ENCODE measurements at regions not wholly inside any gene's neighbourhood (a gene's known extent, or its start where the extent isn't known, plus 50 kb on each side); places are given as distances from the start of the nearest gene placed in this dataset.

GRCh38 chr5:105836887-105837286, 1833.8 kb downstream of the EFNA5 start:
- Histone ChIP-seq H3K27me3 (no peaks in the 10 kb centered on the region), H3K4me3 (no peak overlapping the region), H3K36me3 (no peaks in the 10 kb centered on the region), H3K9me3 (peaks cover 4% of the 10 kb centered on the region; the same call in 1 of the 2 replicates)
- no peak for DNase-seq

GRCh38 chr5:105836268-105836667, 1834.5 kb downstream of the EFNA5 start:
- Histone ChIP-seq H3K27me3 (no peaks in the 10 kb centered on the region), H3K36me3 (no peaks in the 10 kb centered on the region), H3K9me3 (peaks cover 4% of the 10 kb centered on the region; the same call in 1 of the 2 replicates), H3K4me3 (no peak overlapping the region)
- DNase-seq: no peak

GRCh38 chr5:105828821-105829220, 1841.9 kb downstream of the EFNA5 start:
- H3K9me3 ChIP-seq: no peaks in the 10 kb centered on the region
- H3K4me3 ChIP-seq: no peak overlapping the region
- no peaks in the 10 kb centered on the region for H3K36me3 ChIP-seq
- H3K27me3 ChIP-seq: no peaks in the 10 kb centered on the region
- DNase-seq: no peak

- H3K9me3 ChIP-seq: no peaks in the 10 kb centered on the region
- DNase-seq: no peak
- no peak overlapping the region for H3K4me3 ChIP-seq
- H3K36me3 ChIP-seq: no peaks in the 10 kb centered on the region
- no peaks in the 10 kb centered on the region for H3K27me3 ChIP-seq
These were observed 1848.9 kb downstream of the EFNA5 start for GRCh38 chr5:105821800-105822199.

- Histone ChIP-seq H3K27me3 (no peaks in the 10 kb centered on the region), H3K9me3 (no peaks in the 10 kb centered on the region), H3K4me3 (no peak overlapping the region), H3K36me3 (no peaks in the 10 kb centered on the region)
- DNase-seq: no peak
These were observed 1852.8 kb downstream of the EFNA5 start for GRCh38 chr5:105817914-105818313.

- H3K36me3 ChIP-seq: no peaks in the 10 kb centered on the region
- H3K4me3 ChIP-seq: no peak overlapping the region
- DNase-seq: no peak
- H3K27me3 ChIP-seq: no peaks in the 10 kb centered on the region
- no peaks in the 10 kb centered on the region for H3K9me3 ChIP-seq
These were observed 1853.3 kb downstream of the EFNA5 start for GRCh38 chr5:105817416-105817815.

GRCh38 chr5:105816961-105817360, 1853.8 kb downstream of the EFNA5 start:
- H3K36me3 ChIP-seq: no peaks in the 10 kb centered on the region
- no peaks in the 10 kb centered on the region for H3K9me3 ChIP-seq
- no peak for DNase-seq
- no peak overlapping the region for H3K4me3 ChIP-seq
- H3K27me3 ChIP-seq: no peaks in the 10 kb centered on the region

GRCh38 chr5:105812304-105812703, 1858.4 kb downstream of the EFNA5 start:
- no peak for DNase-seq
- Histone ChIP-seq H3K36me3 (no peaks in the 10 kb centered on the region), H3K27me3 (no peaks in the 10 kb centered on the region), H3K4me3 (no peak overlapping the region), H3K9me3 (peaks cover 6% of the 10 kb centered on the region)

GRCh38 chr5:105807951-105808350, 1862.8 kb downstream of the EFNA5 start:
- Histone ChIP-seq H3K27me3 (no peaks in the 10 kb centered on the region), H3K9me3 (peaks cover 8% of the 10 kb centered on the region), H3K4me3 (no peak overlapping the region), H3K36me3 (no peaks in the 10 kb centered on the region)
- no peak for DNase-seq

GRCh38 chr5:105807290-105807689, 1863.4 kb downstream of the EFNA5 start:
- no peak overlapping the region for H3K4me3 ChIP-seq
- peaks cover 8% of the 10 kb centered on the region for H3K9me3 ChIP-seq
- no peaks in the 10 kb centered on the region for H3K27me3 ChIP-seq
- no peak for DNase-seq
- H3K36me3 ChIP-seq: no peaks in the 10 kb centered on the region

- H3K9me3 ChIP-seq: peaks cover 10% of the 10 kb centered on the region
- no peak for DNase-seq
- H3K4me3 ChIP-seq: no peak overlapping the region
These were observed 1864.1 kb downstream of the EFNA5 start for GRCh38 chr5:105806596-105806995.

GRCh38 chr5:105803431-105803830, 1867.3 kb downstream of the EFNA5 start:
- no peak for DNase-seq
- H3K27me3 ChIP-seq: no peaks in the 10 kb centered on the region
- H3K4me3 ChIP-seq: no peak overlapping the region
- no peaks in the 10 kb centered on the region for H3K36me3 ChIP-seq
- H3K9me3 ChIP-seq: peaks cover 5% of the 10 kb centered on the region; the same call in 1 of the 2 replicates

More at GRCh38 chr5:105806596-105806995, 1864.1 kb downstream of the EFNA5 start:
- H3K36me3 ChIP-seq: no peaks in the 10 kb centered on the region
- H3K27me3 ChIP-seq: no peaks in the 10 kb centered on the region

GRCh38 chr5:105794578-105794977, 1876.2 kb downstream of the EFNA5 start:
- Histone ChIP-seq H3K4me3 (no peak overlapping the region), H3K36me3 (no peaks in the 10 kb centered on the region), H3K27me3 (no peaks in the 10 kb centered on the region), H3K9me3 (no peaks in the 10 kb centered on the region)
- no peak for DNase-seq

- Histone ChIP-seq H3K27me3 (no peaks in the 10 kb centered on the region), H3K4me3 (no peak overlapping the region), H3K36me3 (no peaks in the 10 kb centered on the region), H3K9me3 (no peaks in the 10 kb centered on the region)
- no peak for DNase-seq
These were observed 1881.5 kb downstream of the EFNA5 start for GRCh38 chr5:105789246-105789645.

GRCh38 chr5:105783811-105784210, 1886.9 kb downstream of the EFNA5 start:
- Histone ChIP-seq H3K36me3 (no peaks in the 10 kb centered on the region), H3K9me3 (no peaks in the 10 kb centered on the region), H3K4me3 (no peak overlapping the region), H3K27me3 (no peaks in the 10 kb centered on the region)
- no peak for DNase-seq

GRCh38 chr5:105782501-105782900, 1888.2 kb downstream of the EFNA5 start:
- Histone ChIP-seq H3K9me3 (no peaks in the 10 kb centered on the region), H3K36me3 (no peaks in the 10 kb centered on the region), H3K4me3 (no peak overlapping the region), H3K27me3 (no peaks in the 10 kb centered on the region)
- DNase-seq: no peak

- no peaks in the 10 kb centered on the region for H3K27me3 ChIP-seq
- H3K9me3 ChIP-seq: no peaks in the 10 kb centered on the region
- H3K36me3 ChIP-seq: no peaks in the 10 kb centered on the region
- no peak for DNase-seq
- H3K4me3 ChIP-seq: no peak overlapping the region
These were observed 1897.5 kb downstream of the EFNA5 start for GRCh38 chr5:105773241-105773640.

- Histone ChIP-seq H3K36me3 (no peaks in the 10 kb centered on the region), H3K4me3 (no peak overlapping the region), H3K9me3 (peaks cover 6% of the 10 kb centered on the region), H3K27me3 (no peaks in the 10 kb centered on the region)
- no peak for DNase-seq
These were observed 1903.5 kb downstream of the EFNA5 start for GRCh38 chr5:105767267-105767666.

GRCh38 chr5:105762728-105763127, 1908.0 kb downstream of the EFNA5 start:
- Histone ChIP-seq H3K36me3 (no peaks in the 10 kb centered on the region), H3K9me3 (peaks cover 12% of the 10 kb centered on the region), H3K27me3 (no peaks in the 10 kb centered on the region), H3K4me3 (no peak overlapping the region)
- no peak for DNase-seq

All from MG63 (cell line).